H4 (cell line): ENCODE measurements at regions not wholly inside any gene's neighbourhood (a gene's known extent, or its start where the extent isn't known, plus 50 kb on each side); places are given as distances from the start of the nearest gene placed in this dataset.
"Not testable (repeated sequence)": the region's sequence is repeated elsewhere in the genome, so short reads cannot be mapped to it uniquely, and the experiment has no call there.

ENCODE experiments used
- DNase-seq: peaks from one replicate; pipeline ENCODE4 v3.0.0-alpha.2; 2015; ENCODE audit warnings: low spot score

DNA sequence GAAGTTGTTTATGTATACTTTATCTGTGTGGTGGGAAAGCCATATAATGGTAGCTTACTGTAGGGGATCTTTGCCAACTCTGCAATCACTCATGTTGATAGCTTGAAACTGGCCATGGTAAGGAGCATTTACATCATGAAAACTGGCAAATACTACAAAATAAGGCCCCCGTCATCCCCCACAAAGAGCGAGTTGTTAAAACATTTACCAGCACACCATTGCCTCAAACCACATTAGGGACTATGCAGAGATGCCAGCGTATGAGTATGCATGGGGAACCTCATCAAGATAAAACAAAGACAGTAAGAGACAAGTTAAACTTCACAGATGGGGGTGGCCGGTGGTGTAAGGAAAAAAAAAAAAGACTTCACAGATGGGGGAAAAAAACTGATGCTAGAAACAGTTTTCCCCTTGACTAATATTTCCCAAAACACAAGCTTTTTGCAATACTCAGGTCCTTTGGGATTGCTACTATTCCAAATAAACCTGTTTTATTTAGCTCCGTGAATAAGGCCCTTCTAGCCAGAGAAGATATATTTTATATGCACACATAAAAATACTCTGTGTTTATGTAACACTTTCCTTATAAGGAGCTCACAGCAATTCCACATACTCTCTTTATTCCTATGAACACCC lies 70.6 kb upstream of the SERP2 start:
- peak; percentile 59 for DNase-seq

DNA sequence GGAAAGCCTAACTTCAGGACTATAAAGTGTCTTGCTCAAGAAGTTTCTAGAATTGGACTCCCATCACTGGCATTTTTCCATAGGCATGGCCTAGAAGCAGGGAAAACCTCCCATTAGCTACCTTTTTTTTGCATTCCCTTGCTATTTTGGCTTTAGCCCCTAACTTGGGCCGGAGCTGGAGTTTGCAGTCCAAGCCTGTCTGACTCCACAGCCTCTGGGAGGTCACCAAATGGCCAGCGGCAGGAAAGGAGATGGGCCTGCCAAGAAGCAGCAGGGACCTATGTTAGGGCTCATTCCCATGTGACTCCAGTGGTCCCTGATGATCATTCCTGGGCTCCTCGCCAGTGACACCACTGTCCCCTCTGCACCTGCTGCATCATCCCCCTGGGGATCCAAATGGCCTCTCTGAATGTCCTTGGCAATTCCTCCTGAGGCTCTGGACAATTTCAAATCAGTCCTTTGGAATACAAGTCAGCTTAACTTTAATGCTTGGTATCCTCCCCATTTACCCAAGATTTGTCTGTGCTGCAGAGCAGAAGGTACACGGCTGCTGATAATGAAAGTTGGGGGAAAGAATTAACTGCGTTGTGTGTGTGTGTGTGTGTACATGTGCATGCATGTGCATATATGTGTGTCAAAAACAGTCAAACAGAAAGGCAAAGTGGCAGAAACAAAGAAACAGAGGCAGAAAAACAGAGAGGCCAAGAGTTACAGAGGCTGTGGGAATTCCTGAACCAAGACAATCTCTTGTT lies 69.8 kb upstream of the SERP2 start:
- no peak for DNase-seq

DNA sequence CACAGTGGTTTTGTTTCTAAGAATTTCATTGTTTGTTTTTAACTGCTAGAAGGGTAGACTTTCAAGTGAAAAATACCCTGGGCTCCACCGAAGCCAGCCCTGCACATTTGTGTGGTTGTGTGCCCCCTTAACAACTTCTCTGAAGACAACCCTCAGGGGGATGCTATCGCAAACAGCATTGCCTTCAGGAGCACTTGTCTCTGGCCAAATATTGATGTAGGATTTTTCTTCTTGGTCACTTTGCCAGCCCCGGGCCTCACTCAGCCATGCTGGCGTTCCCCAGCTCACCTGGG lies 69.2 kb upstream of the SERP2 start:
- no peak for DNase-seq

DNA sequence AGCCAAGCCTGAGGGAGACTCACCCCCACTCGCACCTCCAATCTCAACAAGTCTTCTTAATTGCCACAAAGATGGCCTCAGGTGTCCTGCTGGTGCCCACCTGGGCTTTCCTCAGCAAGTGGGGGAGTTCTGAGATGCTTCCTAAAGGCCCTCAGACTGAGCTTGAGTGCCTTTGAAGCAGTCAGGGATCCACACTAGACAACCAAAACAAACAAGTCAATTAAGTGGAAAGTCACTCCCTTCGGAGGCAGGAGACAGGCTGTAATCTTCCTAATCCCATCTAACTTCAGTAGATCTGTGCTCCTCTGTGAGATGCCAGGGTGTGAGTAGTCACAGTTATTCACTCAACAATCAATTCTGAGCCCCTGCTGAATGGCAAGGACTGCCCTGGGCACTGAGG lies 68.3 kb upstream of the SERP2 start:
- DNase-seq: no peak

DNA sequence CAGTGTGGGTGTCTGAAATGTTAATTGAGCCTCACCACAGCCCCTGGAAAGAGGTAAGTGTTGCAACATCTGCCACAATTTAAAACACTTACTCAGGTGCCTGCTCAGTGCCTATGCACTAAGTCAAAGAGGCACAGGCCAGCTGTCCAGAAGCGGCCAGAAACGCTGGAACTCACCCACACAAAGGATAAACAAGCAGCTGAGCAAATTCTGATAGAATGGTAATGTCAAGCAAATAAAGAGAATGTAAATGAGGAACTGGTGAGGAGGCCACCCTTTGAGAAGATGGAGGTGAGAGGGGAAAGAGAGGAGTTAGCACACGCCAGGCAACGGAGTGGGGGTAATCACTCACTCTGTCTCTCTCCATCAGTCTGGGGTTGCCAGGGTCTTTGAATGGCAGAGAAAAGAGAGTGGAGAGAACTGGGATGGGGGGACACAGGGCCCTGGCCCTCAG lies 67.7 kb upstream of the SERP2 start:
- peak; percentile 17 for DNase-seq

DNA sequence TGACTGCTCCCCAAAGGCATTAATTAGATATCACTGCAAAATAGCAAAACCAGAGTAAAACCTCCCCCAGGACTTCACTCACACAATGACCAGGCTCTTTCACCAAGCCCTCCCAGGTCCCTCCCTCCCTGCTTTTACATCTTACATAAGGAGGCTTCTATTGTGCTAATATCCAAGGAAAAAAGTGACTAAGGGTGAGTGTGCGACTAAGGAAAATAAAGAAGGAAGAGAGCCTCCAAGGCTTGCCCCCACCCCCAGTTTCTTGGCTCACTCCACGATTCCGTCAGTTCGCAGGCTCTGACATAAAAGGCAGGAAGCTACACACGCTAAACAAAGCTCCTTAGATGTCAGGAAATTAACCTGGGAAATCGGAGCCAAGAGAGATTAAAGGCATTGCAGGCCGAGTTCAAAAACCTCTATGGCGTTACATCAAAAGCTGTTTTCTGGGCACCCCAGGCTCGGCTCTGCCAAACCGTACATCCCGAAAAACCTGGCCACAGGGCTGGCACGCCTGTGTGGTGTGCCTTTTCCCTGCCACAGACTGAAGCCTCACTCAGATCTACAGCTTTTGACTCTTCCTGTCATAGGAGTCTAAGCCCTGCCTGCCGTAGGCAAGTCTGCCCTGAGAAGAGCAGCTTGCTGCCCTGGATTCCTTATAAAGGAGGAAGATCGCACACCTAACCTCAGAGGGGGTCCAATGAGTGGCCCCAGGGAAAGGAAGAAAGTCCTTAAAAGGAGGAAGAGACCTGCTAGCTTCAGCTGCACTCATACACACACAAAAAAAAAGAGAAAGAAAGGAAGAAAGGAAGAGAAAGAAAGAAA lies 67.0 kb upstream of the SERP2 start:
- DNase-seq: peak; percentile 90

DNA sequence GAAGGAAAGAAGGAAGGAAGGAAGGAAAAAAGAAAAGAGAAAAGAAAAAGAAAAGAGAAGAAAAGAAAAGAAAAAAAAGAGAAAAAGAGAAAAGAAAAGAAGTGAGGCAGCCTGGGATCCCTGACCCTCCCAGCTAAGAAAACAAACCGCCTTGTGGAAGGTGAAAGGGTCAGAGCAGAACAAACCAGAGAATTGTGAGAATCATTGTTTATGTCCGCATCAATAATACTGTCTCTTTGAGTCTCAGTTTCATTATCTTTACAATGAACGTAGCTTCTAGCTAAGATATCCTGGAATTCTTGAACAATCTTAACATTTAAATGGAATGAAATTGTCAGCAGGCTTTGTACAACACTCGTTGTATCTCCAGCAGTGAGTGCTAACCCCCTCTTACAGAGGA lies 66.4 kb upstream of the SERP2 start:
- no peak for DNase-seq

DNA sequence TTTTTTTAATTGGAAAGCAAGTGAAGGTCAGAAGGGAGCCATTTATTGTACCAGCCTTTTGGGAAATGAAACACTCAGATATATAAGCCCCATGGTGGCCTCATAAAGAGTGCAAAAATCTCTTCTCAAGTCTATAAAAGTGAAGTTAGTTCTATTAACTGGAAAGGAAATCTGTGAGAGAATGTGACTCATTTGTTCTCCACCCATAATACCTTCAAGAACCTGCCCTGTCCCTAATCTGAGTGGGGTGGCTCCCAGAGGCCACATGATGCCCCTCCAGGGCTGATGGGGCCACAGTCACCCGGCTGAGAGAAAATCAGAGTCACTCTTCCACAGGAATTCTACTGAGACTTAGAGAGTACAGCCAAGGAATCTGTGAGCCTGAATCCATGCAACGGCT lies 65.8 kb upstream of the SERP2 start:
- no peak for DNase-seq

DNA sequence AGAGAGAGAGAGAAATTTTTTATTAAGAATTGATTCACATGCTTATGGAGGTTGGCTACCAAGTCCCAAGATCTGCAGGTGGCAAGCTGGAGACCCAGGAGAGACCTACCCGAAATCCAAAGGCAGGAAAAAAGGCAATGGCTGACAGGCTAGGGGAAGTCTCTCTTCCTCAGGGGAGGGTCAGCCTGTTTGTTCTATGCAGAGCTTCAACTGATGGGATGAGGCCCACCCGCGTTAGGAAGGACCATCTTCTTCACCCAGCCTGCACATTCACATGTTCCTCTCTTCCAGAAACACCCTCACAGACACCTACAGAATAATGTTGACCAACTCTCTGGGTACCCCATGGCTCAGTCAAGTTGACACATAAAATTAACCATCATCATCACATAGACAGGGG lies 65.3 kb upstream of the SERP2 start:
- DNase-seq: no peak

DNA sequence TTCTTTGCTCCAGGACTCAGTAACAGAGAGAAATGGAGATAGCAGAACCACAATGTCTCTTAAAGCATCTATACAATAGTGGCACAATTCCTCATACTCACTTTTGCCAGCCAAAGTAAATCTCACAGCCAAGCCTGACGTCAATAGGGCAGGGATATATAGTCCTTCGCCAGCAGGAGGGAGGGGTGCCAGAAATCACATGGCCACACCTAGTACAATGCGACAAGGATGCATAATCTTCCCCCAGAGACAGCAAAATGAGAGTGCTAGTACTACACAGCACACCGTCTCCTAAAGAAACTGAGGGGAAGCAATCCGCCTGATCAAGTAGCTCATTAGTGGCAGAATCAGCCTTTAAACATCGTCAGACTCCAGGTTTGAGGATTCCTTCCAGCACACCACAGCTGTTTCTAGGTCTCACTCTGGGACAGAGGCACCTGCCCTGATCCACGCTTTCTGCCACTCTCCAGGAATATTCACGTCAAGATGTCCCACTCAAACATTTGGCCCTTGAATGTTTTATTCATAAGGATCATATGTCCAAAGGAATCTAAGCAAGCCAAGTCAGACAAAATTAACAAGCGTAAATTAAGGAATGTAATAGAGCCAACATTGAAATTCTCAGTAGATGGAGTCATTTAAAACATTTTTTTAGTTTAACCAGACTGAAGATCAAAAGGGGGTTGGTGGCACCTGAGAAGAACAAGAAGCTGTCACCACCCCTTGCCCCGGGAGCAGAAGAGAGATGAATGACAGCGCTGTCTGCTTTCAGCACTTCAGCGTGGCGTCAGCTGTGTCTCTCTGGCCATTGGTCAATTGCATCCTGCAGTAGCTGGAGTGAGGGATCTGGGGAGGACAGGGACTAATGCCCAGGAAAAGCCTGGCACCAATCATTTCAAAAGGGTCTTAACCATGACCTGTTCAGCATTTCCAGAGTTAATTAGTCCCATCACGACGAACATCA lies 63.5 kb upstream of the SERP2 start:
- DNase-seq: no peak

DNA sequence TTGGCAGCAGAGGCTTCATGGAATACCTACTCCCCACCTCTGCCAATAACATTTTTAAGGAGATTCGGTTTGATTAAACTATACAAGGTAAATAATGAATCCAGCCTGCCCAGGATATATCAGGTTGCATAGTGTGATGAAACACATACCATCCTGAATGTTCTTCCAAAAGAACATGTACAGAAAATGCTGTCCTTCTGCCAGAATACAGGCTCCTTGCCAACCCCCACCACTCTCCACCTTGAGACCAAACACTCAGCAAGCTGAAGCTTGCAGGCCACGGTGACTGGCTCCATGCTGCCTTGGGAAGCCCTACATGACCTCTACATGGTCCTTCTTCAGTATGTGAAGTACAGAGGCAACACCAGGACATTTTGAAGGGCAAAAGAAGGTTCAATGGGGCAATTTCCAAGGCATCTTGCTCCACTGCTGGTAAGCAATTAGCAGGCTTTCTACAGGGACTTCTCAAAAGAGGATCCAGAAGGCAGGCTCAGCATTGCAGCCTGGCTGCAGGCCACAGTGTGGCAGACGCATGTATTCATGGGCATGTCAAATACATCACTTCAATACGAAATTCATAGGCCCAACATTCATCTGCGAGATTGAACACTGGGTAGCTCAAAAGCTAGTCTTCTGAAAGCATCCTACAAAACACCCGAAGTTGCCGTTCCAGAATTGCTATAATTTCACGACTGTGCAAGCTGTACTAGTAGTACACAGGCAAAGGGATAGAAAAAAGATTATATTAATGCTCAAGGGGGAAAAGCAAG lies 62.4 kb upstream of the SERP2 start:
- DNase-seq: peak; percentile 28

DNA sequence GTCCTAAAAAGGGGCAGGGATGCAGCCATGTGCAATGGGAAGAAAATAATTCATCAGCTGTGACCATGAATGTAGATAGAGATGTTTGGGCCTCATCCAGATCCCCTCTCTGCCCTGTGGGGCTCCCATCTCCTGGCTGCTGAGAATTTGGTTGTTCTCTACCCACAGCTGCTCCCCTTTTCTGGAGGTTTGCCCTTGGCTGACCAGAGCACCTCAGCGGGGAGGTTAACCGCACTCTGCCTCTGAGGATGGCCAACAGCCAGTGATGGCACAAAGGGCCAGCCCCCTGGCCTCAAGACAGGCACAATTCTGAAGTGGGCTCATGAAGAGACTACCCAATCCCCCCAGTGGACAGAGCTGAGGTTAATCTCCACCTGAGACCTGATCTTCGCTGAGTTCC lies 61.5 kb upstream of the SERP2 start:
- DNase-seq: no peak

DNA sequence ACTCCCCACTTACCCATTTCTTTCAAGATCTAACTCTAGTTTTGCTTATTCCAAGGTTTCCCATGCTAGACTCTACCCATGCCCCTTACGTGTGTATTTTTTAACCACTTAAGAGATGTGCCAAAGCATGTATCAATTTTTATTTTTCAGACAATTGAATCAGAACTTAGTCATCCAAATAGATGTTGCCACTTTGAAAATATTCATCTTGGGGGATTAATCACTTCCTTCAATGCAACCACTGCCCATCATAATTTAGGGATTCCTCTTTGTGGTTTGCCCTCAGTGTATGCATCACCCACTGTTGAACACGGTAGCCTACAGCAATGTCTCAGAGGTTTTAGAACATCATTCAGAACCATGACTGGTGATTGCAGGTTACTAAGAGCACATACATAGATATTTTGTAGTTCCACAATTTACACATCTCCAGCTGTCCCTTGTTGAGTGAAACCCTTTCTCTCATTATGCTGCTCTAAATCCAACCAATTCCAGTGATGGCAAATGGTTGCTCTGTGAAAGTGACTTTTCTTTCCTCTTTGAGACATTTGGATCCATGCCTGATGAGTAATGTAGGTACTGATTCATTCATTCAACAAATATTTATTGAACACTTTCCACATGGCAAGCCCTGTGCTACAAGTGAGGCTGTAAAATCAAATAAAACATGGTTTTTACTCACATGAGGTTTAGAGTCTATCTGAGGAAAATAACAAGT lies 60.6 kb upstream of the SERP2 start:
- DNase-seq: peak; percentile 46

DNA sequence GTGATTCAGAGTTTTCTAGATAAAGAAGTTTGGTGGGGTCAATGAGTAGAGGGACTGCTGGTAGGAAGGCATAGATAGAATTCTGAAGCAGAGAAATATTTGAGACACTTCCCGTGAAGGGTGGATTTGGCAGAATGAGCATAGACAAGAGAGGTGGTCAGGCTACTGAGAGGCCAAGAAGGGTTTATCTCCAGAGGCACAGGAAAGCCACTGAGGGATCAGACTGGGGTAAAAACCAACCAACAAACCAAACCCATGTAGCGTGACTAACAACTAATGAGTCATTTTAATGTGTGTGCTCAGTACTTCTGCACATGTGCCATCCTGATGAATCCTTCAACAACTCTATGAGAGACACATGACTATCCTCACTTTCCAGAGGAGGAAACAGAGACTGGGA lies 60.0 kb upstream of the SERP2 start:
- DNase-seq: peak; percentile 60

DNA sequence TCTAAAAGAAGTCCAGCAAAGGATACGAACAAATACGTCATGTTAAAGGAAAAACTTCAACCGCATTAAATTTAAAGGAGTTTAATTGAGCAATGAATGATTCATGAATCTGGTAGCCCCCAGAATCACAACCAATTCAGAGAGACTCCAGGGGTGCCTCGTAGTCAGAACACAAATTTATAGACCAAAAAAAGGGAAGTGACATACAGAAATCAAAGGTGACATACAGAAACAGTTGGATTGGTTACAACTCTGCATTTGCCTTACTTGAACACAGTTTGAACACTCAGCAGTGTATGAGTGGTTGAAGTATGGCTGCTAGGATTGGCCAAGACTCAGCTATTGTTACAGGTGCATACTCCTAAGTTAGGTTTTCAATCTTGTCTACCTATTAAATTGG lies 59.5 kb upstream of the SERP2 start:
- not testable (repeated sequence) for DNase-seq

DNA sequence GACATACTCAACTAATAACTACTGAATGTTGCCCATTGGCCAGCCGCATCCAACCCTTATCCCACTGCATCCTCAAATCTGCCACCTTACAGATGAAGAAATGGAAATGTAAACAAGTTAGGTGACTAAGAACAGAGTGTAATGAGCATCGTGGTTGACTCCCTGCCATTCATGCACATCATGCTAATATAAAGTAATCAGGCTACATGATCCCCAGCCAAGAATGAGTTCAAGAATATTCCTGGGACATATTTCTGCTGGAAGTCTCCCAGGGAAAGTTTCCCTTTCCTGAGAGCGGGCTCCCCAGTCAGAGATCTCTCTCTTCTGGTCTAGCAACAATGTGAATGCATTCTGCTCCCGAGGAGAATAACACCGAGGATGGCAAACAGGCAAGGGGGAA lies 55.9 kb upstream of the SERP2 start:
- DNase-seq: peak; percentile 21

DNA sequence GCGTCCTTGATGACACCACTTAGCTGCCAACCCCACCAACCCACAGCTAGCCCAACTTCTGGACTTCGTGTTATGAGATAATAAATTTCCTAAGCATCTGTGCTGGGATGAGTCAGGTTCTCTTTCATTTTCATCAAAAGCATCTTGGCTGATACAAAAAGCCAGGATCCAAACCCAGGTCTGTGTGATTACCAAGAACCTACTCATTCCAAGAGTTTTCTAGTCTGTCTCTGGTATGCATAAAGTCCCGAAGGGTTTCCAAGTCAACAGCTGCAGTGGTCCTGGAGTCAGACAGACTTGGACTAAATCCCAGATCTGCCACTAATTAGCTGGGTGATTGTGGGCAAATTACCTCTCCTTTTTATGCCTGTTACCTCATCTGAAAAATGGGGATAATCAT lies 55.5 kb upstream of the SERP2 start:
- no peak for DNase-seq

DNA sequence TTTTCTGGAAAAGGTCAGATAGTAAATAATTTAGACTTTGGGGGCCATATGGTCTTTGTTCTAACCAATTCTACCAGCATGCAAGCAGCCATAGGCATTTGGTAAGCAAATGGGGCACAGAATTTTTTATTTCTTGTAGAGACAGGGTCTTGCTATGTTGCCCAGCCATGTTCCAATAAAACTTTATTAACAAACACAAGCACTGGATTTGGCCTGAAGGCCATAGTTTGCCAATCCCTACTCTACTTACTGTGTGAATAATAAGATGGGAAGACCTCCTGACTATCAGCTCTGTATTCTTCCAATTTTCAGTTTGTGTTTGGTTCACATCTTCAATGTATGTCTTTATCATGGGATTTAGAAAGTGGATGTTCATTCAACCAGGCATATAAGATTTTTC lies 53.0 kb upstream of the SERP2 start:
- no peak for DNase-seq

DNA sequence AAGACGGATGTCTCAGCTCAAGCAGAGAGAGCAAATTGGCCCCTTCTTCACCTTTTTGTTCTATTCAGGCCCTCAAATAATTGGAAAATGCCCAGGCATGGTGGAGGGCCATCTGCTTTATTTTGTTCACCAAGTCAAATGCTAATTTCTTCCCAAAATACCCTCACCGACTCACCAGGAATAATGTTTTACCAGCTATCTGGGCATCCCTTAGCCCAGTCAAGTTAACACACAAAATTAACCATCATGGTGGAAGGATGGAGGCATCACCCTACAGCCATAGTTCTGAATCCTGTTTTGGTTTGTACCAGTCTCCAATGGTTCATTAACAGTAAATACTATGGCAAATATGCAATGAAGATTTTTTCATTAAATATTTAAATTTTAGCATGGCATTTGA lies 51.7 kb upstream of the SERP2 start:
- DNase-seq: no peak

DNA sequence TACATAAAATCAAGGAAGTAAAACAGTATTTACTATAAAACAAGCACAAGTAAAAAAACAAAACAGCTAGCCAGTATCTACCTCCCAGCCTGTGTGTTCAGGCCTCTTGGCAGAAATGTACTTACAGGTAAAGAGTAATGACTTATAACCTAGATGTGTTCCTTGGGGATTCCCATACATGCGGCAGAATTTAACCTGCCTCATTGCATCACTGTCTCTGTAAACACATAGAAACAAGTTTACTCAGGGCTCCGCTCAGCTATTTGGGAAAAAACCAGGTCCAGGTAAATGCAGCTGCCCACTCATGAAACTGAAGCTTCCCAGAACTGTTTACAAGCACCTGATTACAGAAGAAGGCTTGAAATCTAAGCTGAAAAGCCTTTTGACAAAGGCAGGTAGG lies 50.7 kb upstream of the SERP2 start:
- no peak for DNase-seq
